ENCODE measurements at regions not wholly inside any gene's neighbourhood (a gene's known extent, or its start where the extent isn't known, plus 50 kb on each side); places are given as distances from the start of the nearest gene placed in this dataset.

DNA sequence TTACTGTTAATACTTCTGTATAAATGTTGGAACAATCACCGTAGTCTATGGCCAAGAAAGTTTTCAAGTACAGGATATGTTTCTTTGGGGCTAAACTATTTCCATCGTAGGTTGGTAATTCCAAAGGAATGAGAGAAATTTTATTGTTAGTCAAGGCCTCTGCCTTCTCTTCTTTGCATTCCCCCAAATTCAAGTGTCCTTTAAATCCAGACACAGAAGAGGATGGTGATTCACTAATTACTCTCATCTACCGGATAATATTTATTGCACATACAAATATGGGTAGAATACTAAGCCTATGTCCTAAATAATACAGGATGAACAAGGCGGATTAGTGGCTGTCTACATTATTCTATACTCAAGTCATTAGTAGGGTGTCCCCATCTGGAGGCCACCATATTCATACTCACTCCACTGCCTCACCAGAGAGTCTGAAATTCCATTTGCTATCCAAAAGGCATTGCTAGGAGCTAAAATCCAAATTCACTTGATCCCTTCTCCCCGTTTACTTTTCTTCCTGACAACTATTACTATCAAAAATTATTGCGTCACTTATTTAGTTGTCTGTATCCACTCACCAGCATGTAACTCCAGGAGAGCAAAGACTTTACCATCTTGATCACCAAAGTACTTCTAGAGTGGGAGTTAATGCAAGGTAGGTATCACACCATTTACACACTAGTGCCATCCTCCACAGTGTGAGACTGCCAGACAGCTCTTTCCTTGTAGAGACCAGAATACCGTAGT, 82.4 kb upstream of the SGCG start:
- no peak for TF ChIP-seq EZH2 (IDR thresholded peaks at IDR 0.05; ENCODE audit: low read length)
- TF ChIP-seq, protein P1, sequence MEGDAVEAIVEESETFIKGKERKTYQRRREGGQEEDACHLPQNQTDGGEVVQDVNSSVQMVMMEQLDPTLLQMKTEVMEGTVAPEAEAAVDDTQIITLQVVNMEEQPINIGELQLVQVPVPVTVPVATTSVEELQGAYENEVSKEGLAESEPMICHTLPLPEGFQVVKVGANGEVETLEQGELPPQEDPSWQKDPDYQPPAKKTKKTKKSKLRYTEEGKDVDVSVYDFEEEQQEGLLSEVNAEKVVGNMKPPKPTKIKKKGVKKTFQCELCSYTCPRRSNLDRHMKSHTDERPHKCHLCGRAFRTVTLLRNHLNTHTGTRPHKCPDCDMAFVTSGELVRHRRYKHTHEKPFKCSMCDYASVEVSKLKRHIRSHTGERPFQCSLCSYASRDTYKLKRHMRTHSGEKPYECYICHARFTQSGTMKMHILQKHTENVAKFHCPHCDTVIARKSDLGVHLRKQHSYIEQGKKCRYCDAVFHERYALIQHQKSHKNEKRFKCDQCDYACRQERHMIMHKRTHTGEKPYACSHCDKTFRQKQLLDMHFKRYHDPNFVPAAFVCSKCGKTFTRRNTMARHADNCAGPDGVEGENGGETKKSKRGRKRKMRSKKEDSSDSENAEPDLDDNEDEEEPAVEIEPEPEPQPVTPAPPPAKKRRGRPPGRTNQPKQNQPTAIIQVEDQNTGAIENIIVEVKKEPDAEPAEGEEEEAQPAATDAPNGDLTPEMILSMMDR (optimal IDR thresholded peaks at IDR 0.05 in 1 of 3, IDR thresholded peaks at IDR 0.05 in 1 of 3, conservative IDR thresholded peaks at IDR 0.05 in 1 of 3; ENCODE audit: extremely low read depth in 1 of 3, insufficient read depth in 2 of 3, low read length in 3 of 3) = no peak

All from keratinocyte (primary cell).